ENCODE measurements at regions not wholly inside any gene's neighbourhood (a gene's known extent, or its start where the extent isn't known, plus 50 kb on each side); places are given as distances from the start of the nearest gene placed in this dataset.

GRCh38 chr2:45272549-45273265 lies 263.5 kb upstream of the SIX2 start:
- TF ChIP-seq, protein P1, sequence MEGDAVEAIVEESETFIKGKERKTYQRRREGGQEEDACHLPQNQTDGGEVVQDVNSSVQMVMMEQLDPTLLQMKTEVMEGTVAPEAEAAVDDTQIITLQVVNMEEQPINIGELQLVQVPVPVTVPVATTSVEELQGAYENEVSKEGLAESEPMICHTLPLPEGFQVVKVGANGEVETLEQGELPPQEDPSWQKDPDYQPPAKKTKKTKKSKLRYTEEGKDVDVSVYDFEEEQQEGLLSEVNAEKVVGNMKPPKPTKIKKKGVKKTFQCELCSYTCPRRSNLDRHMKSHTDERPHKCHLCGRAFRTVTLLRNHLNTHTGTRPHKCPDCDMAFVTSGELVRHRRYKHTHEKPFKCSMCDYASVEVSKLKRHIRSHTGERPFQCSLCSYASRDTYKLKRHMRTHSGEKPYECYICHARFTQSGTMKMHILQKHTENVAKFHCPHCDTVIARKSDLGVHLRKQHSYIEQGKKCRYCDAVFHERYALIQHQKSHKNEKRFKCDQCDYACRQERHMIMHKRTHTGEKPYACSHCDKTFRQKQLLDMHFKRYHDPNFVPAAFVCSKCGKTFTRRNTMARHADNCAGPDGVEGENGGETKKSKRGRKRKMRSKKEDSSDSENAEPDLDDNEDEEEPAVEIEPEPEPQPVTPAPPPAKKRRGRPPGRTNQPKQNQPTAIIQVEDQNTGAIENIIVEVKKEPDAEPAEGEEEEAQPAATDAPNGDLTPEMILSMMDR (IDR thresholded peaks at IDR 0.05): no peak
- TF ChIP-seq EP300 (IDR thresholded peaks at IDR 0.05): no peak

All from ovary (tissue), 3 donors.